HG03460 (cell line): ENCODE measurements at regions not wholly inside any gene's neighbourhood (a gene's known extent, or its start where the extent isn't known, plus 50 kb on each side); places are given as distances from the start of the nearest gene placed in this dataset.

Experiments
- ATAC-seq: cut with Tn5 transposase; IDR thresholded peaks from one replicate; pipeline ENCODE4 v1.9.1; 2021; ENCODE audit not compliant: unreplicated experiment

DNA sequence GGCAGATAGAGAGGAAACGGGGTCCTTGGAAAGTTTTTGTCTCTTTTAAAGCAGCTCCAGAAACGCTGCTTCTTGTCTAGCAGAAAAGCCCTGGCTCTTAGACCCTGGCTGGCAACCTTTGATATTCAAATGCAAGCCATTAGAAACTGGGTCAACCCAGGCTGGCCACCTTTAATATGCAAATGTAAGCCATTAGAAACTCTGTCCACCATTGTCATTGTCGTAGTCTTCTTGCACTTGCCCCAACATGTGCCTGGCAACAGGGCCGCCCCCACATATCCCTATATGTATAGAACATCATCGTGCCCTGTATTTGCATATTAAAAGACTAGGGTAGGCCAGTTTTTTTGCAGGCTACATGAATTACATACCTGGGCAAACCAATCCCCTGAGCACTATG is 621.3 kb upstream of the DPP6 start:
- ATAC-seq, result no peak

DNA sequence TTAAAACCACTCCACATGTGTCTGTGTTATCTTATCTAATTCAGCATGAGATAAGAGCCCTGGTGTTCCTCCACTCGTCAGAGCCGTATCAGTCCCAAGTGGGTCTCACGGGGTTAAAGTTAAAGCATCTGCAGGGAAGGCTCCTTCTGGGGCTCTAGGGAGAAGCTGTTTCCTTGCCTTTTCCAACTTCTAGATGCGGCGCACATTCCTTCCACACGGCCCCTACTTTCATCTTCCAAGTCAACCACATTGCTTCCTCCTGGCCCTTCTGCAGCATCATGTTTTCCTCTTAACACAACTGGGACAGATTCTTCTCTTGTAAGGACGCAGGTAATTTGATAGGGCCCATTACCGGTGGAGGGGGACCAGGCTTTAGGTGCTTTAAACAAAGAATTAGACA is 620.1 kb upstream of the DPP6 start:
- ATAC-seq, result no peak

DNA sequence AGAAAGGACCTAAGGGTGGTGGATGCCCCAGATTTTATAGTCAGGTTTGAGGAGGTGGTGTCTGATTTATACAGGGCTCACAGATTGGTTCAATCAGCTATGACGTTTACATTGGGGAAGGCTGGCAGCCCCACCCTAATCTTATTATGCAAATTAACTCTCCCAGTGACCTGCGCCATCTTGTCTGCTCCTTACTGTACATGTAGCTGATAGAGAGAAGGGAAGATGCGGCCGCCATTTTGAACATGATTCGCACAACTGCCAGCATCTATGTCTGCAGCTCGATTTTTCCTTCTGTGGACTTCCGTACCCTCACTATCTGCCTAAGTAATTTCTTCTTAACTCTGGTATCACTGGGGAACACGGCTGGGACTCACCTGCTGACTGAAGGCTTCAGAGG is 619.0 kb upstream of the DPP6 start:
- ATAC-seq, result no peak

DNA sequence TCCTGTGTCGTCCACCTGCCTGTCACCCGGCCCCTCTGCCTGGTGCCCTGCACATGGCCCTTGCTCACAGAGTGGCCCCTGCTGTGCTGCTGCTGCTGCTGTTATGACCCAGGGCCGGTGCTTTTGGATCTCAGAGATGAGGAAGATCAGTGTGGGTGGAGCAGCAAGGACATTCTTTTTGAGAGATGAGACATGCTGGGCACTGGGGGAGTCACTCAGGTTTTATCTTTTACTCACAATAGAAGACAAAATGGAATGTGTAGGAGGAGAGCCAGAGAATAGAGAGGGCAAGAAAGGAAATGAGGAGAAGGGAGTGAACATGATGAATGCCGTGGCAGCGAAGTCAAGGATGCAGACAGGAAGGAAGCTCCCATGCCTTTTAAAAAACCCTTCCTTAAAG is 611.5 kb upstream of the DPP6 start:
- ATAC-seq, result no peak

DNA sequence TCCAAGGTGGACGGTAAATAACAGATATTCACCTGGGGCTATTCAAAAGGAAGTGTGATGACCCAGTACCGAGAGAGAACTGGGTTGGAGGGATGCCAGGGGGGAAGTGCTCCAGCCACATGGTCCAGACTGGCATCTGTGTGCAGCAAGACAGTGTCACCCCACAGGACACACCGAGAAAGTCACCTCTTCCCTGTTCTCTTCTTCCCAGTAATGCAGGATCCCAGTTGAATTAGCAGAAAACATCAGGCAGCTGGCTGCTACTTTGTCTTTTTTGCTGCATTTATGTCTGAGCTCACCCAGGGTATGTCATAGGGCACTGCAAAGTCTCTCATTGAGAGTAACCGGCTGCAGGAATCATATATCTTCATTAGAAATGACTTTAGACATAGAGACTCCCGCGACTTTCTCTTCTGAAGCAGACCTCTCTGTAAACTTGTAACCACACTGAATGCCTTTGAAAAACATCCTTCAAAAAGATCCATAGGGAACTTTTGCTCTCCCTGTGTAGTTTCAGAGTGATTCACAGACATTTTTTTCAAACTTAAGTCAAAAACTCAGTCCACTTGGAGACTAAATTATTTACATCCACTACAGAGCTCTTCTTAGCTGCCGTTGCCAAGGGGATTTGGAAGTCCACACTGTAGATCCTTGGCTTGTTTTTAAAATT is 609.0 kb upstream of the DPP6 start:
- no peak for ATAC-seq

DNA sequence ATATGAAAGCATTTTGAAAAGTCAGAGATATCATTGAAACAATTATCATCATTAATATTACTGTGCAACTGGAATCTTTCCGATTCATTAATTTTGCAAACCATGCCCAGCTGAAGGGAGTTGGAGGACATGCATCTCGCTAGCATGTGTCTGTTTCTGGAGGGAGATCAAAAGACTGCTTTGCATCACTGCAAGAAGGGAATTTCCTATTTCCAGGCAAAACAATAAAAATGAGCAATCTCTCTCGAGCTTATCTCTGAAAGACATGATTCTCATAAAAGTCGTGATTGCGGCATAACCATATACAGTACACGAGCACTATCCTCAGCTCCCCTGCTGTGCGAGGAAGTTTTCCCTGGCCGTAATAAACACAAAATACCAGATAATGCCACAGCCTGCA is 607.6 kb upstream of the DPP6 start:
- no peak for ATAC-seq

DNA sequence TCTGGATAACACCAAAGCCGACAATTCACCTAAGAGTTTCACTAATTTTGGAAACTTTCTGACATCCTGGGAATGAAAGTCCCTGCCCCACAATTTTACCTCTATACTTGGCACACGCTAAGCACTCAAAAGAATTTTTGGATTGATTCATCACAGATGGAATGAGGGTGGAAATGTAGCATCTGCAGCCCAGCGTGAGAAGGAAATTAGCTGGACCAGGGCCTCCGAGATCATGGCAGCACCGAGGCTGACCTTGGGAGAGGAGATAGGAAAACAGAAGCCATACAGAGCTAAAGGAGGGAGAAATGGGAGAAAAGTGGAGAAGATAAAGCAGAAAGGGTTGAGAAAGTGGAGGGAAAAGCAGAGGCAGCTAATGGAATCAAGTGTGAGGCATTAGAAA is 606.6 kb upstream of the DPP6 start:
- ATAC-seq, result no peak

DNA sequence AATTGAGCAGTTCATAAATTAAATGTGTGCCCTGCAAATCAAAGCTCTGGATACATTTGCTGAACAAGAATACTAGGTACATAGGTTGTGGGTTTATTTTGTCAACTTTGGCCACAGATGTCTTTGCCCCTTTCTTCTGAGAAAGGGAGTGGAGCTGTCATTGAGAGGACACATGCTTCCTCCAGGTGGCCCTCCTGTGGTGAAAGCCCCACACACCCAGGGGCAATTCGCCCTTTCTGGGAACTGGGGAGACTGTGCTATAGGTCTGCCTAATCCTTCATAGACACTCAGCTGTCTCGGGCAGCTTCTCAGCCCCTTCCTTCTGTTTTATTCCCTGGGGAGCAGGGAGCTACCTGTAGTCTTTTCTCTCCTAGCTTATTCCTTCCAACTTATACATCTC is 605.7 kb upstream of the DPP6 start:
- ATAC-seq, result no peak

DNA sequence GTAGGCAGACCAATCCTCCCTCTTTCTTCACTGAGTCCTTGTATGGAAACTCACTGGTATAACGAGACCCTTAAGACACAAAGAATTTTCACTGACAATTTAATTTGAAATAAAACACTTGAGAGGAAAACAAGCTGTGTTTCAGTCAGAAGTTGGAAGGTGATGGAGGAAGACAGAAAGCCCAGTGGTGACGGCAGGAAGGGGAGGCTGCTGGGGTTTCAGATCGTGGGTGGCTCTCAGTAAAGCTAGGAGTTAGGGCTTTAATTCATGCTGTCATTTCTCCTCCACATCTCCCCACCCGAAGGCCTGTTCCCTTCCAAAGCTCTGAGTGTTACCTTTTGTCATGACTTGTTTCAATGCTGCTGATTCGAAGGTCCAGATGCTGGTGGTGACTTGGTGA is 605.2 kb upstream of the DPP6 start:
- no peak for ATAC-seq

DNA sequence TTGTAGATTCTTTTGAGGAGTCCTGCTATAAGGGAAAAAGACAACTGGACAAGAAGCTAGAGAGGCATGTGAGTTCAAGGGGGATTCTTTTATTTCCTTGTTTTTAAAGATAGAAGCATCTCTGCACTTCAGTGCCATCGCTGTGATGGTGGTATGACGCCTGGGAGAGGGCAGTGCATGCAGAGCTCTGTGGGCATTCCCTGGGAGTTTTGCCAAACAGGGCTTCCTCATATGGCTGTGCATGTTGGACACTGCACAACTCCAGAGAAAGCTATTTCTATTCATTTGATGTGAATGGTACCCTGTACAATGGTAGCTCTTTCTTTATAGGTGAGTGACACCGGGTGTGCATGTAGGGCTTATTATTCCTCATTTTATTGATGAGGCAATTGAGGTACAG is 599.5 kb upstream of the DPP6 start:
- ATAC-seq, result no peak

DNA sequence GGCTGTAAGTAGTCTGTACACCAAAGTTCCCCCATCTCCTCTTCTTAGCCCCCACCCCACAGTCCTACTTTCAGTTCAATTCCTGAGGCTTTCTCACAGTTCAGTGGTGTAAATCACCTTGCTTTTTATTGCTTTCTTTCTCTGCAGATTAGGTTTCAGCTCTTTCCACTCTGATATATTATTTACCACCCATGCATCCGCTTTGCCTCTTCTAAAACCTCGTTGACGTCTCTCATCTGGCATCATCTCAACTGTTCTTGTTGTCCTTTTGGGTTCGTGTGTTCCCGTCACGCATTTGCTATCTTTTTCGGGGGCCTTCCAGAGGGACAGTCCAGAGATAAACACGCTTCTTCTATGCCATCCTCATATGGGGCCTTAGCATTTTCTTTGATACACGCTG is 597.9 kb upstream of the DPP6 start:
- no peak for ATAC-seq

DNA sequence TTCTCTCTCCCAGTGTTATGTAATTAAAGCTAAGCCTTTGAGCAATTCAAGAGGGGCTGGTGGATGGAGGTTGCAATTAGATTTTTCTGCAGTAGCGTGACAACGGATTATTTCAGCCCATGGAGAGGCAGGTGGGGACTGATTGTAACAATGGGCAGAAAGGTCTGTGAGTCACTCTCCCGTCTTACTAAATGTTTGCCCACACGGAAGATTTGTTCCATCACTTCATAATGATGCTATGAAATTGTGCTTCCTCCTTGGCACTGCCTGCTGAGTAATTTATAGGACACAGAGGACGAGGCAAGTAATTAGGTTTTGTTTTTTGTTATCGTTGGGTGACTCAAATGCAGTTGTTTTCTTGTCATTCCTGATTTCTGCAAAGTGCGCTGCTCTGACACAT is 594.5 kb upstream of the DPP6 start:
- no peak for ATAC-seq

DNA sequence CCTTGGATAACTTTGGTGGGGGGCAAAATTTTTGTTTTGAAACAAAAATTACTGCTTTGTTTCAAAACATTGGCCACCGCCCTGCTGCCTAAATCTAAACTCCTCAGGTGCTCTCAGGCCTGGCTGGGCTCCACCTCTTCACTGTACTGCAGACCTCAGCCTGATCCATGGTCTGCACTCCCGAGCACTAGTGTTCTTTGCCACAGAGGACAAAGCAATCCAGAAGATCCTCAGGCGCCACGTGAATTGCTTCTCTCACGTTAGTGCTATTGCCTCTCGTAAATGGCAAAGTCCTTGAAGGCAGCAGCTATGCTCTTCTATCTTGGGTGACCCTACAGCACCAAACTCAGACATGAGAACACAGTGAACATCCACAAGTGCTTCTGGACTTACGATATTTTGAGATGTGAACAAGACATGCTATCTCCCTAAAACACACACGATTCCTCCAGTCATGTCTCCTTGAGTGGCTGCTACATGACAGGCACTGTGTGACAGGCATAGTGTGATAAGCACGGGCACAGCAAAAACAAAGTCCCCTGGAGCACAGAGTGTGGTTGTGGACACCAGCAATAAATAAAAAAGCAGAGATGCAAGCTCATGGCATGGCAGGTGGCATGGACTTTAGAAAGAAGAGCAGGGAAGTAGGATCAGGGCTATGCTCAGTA is 582.1 kb upstream of the DPP6 start:
- no peak for ATAC-seq

DNA sequence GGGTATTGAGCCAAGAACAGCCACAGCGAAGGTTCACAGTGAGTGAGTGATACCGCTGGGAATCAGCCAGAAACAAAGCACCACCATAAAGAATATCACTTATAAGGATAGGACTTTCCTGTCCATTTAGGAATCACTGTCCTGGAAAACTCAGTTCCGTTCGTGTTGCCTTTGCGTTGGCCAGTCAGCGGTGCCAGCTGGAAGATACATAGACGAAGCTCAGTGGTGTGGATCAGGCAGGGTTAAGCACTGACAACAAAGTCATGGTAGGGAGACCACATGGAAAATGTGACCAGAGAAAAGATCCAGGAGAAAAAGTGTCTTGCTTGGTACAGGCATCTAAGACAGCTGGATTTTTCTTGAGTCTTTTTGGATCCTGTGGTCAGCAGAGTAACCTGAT is 579.7 kb upstream of the DPP6 start:
- ATAC-seq, result no peak

DNA sequence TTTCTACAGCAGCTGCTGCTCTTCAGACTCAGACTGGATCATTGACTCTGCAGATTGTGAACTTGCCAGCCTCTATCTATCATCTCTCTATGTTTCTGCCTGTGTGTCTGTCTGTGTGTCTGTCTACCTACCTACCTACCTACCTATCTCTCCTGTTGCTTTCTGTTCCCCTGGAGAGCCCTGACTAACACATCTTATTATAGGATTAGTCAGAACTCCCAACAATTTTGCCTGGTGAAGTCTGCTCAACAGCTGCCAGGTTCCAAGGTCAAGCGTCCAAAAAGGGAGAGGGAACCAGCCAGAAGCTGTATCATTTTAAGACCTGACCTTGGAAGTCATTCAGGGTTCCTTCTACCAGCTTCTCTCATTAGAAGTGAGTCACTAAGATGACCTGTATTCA is 579.0 kb upstream of the DPP6 start:
- ATAC-seq, result no peak

DNA sequence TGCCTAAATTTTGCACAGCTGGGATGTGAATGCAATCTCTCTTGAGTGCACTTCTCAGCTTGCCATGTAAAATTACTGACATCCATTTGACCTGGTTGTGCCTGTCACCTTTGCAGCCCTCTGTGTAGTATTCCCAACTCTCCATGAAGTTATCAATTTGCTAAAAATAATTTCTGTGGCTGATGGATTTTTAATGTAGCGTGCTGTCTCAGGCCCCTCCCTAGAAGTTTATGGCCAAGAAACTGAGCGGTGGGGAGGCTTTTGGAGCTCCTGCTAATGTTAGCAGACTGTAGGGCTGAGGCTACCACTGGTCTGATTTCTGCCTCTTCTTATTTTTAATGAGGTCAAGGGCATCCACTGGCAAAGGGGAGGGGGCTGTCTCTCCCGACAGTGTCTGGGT is 577.0 kb upstream of the DPP6 start:
- no peak for ATAC-seq

DNA sequence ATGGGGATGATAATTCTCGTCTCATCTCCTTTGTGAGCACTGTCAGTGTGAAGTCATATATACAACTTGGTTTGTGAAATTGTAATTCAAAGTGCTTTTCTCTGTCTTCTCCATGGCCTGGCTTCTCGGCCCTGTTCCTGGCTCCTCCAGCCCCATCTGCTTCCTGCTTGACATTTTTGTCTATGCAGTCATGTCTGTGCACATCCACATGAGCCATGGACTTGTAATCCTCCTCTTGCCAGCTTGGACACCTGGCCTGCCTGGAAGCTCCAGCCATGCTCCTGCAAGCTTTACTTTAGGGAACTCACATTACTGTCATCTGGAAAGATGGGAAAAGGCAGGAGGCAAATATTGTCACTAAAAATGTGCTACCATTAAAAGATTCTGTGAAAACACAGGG is 576.0 kb upstream of the DPP6 start:
- ATAC-seq, result no peak

DNA sequence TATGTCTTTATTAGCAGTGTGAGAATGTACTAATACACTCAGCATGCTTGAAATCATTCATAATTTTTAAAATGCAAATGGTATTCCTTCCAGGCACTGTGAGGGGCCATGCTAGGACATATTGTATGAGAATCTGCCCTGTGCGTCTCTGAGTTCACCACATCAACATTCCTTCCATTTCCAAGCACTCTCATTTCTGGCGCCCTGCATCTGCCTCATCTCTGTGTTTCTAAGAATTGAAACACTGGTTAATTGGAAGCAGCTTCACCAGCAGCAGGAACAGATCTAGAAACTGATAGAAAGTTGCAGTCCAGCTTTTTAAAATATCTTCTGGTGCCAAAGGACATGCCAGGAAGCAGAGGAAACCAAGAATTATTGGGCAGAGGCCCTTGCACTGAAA is 555.9 kb upstream of the DPP6 start:
- ATAC-seq, result no peak

DNA sequence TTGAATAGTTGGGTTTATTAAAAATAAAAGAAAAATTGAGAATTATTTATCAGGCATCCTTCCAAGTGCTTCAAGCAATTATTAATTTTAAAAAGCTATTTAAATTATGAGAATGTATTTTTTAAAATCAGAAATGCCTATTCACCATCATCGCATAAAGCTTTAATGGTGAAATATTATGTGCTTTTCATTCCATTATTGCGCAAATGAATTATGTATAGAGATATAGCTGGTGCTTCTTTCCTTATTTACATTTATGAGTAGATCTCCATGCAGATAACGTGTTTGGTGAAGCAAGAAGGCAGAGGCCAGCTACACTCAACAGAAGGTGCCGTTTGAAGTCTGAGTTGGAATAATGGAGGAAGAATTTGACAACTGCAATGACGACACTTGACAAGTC is 549.1 kb upstream of the DPP6 start:
- no peak for ATAC-seq

DNA sequence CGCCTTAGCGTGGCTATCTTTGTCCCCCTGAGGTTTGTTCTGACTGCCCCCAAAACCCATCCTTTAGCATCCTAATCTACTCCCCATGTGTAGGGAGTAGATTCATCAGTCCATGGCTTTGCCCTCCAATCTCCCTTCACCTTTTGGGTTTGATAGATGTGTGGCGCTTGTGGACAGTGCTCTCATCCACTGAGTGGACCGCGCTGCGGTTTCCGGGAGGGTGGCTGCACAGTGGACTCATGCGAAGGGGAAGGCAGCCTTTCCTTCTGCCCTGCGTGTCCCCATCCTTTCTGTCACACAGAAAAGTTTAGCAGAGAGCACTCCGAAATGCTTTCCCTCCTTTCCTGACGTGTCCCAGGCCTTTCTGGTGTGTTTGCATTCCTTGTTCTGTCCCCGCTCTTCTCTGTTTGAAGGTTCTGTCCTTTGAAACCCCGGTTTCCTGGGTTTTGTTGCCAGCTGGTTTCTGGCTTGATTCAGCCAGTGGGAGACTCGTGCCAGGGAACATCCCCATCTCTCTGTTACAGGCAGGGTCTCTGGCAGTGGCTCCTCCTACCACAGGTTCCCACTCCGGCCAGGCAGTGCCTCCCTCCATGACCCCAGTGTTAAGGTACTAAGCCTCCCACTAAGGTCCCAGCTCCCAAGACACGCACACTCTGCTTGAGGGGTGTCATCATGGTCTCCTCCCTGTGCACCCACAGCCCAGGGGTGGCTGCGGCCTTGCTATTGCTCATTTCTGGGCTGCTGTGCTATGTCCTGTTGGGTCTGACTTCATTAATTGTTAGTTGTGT is 547.7 kb upstream of the DPP6 start:
- no peak for ATAC-seq

DNA sequence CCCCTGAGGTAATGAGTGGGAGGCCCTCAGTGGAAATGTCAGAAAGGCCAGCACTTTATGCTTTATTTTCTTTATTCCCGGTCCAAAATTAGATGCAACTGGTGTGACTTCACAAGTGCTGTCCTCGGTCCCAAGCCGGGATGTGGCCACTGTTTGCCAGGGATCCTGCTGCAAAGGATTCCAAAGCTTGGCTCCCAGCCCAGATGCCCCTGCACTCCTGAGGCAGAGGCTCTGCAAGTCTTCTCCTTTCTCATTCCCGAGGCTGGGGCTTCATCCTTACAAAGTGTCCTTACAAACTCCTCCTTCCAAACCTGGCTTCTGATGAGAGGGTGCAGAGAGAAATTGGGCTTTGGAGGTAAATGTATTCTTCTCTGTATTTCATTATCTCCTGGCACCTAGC is 544.3 kb upstream of the DPP6 start:
- ATAC-seq, result no peak

DNA sequence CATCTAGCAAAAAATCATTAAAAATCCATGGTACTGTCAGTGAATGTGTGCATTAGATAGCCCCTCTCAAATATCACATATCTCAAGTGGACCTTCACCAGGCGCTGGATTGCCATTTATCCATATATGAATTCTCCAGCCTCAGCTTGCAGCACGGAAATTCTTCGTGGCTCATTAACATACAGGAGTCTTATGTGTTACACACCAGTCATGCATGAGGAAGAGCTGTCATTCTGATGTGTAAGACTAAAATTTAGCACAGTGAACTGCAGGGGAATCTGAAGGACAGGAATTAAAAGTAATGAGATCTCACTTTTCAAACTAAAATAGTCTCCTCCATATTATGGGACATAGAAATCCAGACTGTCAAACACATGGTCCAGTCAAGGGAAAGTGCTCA is 542.4 kb upstream of the DPP6 start:
- no peak for ATAC-seq
